DMS53 (cell line): ENCODE measurements at regions not wholly inside any gene's neighbourhood (a gene's known extent, or its start where the extent isn't known, plus 50 kb on each side); places are given as distances from the start of the nearest gene placed in this dataset.
A peak's percentile ranks its signal among the peaks of the same experiment; 100 is the strongest.
"Not testable (repeated sequence)": the region's sequence is repeated elsewhere in the genome, so short reads cannot be mapped to it uniquely, and the experiment has no call there.

Experiments
- DNase-seq: peaks from one replicate; lab custom pipeline; 2025; lab: John Stamatoyannopoulos, UW

DNA sequence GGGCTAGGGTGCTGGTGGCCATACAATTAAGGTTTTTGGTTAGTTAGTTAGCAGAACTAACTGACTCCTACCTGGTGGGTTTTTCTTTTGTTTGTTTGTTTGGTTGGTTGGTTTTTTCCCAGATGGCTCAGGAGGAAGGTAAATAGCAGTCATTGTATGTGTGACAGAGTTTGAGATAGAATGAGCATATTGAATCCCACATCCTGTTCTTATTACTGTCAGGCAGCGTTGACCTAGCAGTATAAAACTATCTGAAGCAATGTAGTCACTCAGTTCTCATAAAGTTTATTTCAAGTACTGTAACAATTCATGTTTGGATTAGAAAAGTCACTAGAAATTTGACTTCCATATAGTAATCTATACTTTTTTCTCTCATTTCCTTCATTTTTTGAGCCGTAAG is 113.5 kb upstream of the NBPF19 start:
- DNase-seq = not testable (repeated sequence)

DNA sequence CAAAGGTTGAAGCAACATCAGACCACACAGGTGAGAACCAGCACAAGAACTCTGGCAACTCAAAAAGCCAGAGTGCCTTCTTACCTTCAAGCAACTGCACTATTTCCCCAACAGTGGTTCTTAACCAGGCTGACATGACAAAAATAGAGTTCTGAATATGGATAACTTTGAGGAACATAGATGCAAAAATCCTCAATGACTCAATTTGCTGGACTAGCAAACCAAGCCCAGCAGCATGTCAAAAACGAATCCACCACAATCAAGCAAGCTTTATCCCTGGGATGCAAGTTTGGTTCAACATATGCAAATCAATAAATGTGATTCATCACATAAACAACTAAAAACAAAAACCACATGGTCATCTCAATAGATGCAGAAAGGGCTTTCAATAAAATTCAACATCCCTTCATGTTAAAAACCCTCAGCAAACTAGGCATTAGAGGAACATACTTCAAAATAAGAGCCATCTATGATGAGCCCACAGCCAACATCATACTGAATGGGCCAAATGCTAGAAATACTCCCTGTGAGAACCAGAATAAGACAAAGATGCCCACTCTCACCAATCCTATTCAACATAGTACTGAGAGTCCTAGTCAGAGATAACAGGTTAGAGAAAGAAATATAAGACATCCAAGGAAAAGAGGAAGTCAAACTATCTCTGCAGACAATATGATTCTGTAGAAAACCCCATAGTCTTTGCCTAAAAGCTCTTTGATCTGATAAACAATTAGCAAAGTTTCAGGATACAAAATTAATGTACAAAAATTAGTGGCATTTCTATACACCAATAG is 110.5 kb upstream of the NBPF19 start:
- not testable (repeated sequence) for DNase-seq

DNA sequence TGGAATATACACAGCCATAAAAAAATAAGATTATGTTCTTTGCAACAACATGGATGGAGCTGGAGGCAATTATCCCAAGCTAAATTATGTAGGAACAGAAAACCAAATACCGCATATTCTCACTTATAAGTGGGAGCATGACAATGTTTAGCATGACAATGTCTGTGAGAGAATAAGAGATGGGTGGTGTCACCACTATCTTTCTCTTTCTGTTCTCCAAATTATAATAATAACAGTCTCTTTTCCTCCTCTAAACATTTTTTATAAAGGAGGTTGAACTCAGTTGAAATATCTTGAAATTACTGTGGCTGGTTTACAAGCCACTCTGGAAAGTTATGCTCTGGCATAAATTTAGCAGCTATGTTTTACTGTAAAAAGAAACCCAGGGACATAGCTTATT is 108.4 kb upstream of the NBPF19 start:
- DNase-seq = not testable (repeated sequence)

DNA sequence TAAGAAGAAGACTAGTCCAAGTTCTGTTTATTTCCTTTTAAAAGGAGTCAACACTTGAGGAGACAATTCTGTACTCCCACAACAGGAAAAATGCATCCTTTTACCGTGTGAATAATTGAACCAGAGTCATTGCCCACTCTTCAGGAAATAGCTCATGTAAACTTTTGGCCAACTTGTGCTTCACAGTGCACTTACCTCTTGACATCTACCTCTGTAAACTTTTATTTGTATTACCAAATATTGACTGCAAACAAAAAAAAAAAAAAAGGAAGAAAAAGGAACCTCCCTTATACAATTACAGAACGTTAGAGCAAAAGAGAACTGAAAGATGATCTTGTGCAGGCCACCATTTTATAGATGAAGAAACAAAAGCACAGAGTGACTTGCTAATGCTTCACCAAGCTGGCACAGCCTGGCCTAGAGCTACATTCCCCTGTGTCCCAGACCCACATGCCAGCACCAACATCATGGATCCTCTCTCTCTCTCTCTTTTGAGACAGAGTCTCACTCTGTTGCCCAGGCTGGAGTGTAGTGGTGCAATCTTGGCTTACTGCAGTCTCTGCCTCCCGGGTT is 107.3 kb upstream of the NBPF19 start:
- DNase-seq = not testable (repeated sequence)

DNA sequence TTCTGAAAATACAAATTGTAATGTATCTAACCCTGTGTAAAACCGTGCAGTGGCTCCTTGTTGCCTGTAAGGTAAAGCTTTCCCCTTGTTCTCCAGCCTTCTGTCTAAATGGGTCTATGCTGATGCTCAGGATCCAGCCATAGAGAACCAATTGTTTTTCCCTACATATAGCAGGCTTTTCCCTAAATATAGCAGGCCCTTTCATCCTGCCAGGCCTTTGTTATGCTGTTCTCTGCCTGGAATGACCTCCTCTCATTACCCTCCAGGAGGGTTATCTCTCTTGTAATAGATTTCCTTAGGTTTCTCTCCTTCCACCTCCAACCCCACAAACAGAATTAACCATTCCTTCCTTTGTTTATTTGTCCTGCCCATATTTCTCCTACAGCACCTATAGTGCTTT is 106.5 kb upstream of the NBPF19 start:
- not testable (repeated sequence) for DNase-seq

DNA sequence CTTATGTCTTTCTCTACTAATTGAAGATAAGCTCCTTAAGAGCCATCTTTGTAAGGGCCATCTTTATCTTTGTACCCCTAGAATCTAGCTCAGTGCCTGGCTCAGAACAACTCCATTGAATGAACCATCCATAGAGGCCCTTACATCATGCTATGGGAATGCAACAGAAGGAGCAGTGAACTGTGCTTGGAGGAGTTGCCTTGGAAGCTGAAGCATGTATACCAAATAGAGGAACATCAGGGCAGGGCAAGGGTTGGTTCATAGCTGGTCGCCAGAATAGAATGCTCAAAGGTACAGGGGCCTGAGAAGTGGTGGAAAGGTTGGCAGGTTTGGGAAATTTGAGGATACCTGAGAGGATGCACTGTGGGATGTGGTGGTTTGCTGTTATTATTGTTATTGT is 105.8 kb upstream of the NBPF19 start:
- not testable (repeated sequence) for DNase-seq

DNA sequence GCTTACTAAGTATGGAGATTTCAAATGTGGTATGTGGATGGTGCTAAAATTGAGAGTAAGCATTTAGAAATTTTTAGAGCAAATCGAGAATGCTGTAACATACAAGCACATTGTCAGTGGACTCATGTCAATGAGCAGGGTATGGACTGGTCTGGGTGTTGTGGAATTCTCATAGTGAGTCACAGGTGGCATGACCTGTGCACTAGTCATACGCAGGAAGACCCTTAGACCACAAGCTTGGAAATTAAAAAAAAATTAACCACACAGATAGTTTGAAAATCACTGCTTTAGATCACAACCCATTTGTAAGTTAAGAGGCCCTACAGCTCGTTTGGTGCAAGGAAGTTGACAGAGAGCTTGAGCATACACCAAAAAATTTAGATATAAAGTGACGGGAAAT is 102.9 kb upstream of the NBPF19 start:
- DNase-seq = not testable (repeated sequence)

DNA sequence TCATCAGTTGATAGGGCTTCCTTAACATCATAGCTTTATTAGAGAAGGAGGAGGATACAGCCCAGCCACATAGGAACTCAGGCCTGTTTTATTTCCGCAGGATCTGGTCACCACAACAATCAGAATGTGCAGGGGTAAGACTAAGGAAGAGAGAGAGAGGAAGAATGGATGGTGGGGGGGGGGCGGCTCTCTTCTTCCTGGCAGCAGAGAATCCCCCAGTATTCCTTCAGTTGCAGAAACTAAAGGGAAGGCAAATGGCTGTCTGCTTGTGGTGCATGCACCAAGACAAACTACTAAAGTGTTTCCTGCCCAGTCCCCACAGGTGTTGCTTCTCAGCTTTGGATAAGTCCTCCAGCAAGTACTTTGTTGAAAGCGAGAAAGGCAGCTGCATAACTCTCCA is 96.4 kb upstream of the NBPF19 start:
- not testable (repeated sequence) for DNase-seq

DNA sequence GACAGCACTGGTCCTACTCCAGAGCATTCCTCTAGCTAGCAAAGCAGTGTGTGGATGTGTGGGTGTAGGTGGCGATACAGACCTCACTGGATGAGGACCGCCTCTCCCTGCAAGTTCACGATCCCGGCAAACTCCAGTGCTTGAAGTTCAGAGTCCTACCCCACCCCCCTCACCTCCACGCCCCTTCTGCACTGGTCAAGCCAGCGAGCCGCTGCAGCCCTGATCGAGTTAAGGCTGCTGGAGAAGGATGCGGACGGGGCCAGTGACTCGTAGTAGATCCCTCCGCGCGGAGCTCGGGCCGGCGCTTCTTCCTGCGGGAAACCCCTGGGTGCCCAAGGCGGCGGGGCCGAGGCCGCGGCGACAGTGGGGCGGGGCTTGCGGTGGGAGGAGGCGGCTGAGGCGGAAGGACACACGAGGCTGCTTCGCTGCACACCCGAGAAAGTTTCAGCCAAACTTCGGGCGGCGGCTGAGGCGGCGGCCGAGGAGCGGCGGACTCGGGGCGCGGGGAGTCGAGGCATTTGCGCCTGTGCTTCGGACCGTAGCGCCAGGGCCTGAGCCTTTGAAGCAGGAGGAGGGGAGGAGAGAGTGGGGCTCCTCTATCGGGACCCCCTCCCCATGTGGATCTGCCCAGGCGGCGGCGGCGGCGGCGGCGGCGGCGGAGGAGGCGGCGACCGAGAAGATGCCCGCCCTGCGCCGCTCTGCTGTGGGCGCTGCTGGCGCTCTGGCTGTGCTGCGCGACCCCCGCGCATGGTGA is 84.5 kb upstream of the NBPF19 start:
- DNase-seq = peak; percentile 66

DNA sequence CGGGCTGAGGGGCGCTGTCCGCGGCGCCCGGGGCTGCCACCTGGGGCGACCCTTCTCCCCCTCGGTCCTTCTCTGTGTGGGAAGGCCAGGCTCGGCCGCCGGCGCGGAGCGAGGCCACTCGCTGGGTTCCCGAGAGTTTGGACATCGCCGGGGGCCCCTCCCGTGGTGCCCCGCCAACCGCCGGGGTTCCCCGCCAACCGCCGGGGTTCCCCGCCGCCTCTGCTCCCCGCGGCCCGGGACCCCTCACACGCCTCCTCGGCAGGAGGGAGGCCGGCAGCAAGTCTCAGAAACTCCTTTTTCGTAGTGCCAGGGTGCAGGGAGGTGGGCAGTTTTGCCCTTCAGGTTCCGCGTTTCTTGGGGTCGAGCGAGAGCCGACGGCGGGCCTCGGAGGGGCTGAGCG is 83.9 kb upstream of the NBPF19 start:
- DNase-seq = not testable (repeated sequence)

DNA sequence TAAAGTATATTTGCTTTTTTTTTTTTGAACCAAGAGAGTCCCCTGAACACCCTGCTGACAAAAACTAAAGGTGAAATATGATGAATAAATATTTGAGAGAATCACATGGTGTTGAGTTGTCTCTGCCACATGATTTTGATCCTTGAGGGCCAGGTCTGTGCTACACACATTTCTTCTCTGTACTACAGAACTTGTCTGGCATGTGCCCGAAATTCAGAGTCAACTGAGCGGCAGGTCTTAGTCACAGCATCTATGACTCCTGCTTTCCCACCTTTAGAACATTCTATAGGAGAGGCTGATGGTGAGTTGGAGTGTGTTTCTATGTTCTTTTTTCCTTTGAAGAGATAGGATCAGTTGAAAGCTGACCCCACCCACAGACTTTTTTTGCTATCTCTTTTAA is 79.0 kb upstream of the NBPF19 start:
- not testable (repeated sequence) for DNase-seq

DNA sequence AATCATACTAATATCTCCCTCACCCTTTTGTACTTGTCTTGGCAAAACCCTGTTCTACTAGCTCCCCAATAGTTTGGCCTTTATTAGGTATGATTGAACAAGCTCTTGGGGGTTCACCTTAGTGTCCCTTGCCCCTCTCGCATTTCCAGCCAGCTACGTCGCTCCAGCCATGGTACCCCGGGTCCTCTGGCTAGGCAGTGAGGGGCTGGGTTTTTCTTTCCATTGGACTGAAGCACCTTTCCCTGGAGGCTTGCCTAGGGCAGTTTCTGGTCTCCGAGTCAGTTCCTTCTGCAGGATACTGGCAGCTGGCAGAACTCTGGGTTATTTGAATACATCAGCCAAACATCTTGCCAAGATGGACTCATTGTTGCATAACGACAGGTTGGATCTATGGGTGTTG is 76.3 kb upstream of the NBPF19 start:
- not testable (repeated sequence) for DNase-seq

DNA sequence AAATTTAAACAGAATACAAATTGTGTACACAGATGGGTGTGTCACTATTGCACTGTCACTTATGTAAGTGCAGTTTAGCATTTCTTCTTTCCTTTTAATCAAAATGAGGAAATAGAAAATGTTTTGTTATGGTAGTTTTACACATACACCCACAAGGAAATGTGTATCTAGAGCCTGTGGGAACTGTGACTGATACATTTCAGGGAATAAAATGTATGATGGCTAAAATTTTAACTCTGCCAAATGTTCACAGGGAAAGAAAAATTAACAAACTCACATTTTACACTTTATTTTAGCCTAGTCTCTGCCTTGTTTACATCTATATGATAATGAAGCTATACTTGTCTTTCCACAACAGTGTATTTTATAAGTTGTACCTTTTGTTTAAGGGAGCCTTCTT is 66.4 kb upstream of the NBPF19 start:
- not testable (repeated sequence) for DNase-seq

DNA sequence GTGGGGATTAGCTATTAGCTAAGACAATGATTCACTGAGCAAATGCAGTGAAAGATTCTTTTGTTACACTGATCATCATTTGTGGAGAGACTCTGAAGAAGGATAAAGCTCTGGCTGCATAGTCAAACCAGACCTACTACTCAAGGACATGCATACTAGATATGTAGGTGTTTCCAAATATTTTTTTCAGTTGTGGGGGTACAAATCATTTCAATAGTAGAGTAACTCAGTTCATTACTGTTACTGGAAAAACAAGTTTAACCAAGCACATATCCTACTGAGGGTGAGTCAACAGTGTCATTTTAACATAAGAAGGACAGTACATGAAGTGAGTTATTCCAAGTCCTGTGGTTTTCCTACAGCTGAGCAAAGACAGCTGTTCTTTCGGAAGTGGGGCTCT is 59.5 kb upstream of the NBPF19 start:
- not testable (repeated sequence) for DNase-seq

DNA sequence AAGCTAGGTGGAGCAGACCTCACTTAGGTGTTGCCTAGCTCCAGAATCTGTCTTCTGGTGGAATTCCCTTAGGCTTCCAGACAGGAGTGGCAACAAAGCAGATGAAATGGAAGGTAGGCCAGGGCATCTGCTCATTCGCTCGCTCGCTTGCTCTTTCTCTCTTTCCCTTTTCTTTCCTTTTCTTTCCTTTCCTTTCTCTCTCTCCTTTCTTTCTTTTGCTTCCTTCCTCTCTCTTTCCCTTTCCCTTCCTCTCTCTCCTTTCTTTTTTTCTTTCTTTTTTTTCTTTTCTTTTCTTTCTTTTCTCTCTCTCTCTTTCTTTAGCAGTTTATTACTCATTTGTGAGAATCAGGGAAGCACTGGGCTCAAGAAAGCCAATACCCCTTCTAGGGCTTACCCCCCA is 56.1 kb upstream of the NBPF19 start:
- not testable (repeated sequence) for DNase-seq

DNA sequence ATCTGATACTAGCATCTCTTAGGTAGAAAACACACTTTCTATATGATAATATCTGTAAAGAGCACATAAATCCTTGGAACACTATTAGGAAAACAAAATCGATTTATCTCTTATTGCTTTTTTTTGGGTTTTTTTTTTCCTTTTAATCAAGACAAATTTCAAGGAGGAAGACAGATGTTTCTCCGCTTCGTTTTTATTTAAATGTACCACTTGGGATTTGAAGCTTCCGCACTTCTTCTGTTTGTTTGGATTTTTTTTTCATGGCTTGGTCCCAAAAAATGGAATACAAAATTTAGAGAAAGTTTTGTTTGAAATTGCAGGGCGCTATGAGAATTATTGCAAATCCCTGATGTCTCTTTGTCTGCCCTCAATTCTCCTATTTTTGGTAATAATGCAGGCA is 51.7 kb upstream of the NBPF19 start:
- not testable (repeated sequence) for DNase-seq
